ENCODE measurements at regions not wholly inside any gene's neighbourhood (a gene's known extent, or its start where the extent isn't known, plus 50 kb on each side); places are given as distances from the start of the nearest gene placed in this dataset.

DNA sequence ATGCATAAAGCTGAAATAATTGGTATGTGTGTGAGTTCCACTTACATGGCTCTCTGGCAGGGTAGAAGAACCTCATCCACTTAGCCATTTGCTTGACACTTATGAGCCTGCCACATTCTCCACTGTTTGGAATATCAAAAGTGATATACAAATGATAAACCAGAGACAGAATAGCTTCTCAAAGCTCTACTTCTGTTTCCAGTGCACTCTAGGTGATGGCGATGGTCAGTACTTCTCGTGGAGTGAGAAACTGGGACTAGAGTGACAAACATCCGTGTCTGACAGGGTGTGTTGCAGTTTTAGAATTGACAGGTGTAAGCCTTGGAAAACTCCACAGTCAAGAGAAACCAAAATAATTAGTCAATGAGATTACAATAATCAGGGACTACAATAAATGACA lies 935.8 kb upstream of the TYRP1 start:
- peaks cover 2% of the 10 kb centered on the region; the same call in 1 of the 2 replicates for H3K9me3 ChIP-seq (ENCODE audit: control insufficient read depth, insufficient read depth, low read length)
- no peak overlapping the region for H3K23ac ChIP-seq (ENCODE audit: low read depth, low read length)
- TF ChIP-seq NFE2L2 (IDR thresholded peaks at IDR 0.05; ENCODE audit: low read depth, low read length) (no peak), MAZ (IDR thresholded peaks at IDR 0.05; ENCODE audit: borderline replicate concordance, low read depth, low read length) (no peak), CHD1 (IDR thresholded peaks at IDR 0.05; ENCODE audit: low read depth, low read length) (no peak), BHLHE40 (IDR thresholded peaks at IDR 0.05; ENCODE audit: low read depth, low read length) (no peak), POLR2A (IDR thresholded peaks at IDR 0.05; ENCODE audit: low read depth, low read length) (no peak), MAFK (IDR thresholded peaks at IDR 0.05; ENCODE audit: low read depth, low read length) (no peak)
- TF ChIP-seq, protein P1, sequence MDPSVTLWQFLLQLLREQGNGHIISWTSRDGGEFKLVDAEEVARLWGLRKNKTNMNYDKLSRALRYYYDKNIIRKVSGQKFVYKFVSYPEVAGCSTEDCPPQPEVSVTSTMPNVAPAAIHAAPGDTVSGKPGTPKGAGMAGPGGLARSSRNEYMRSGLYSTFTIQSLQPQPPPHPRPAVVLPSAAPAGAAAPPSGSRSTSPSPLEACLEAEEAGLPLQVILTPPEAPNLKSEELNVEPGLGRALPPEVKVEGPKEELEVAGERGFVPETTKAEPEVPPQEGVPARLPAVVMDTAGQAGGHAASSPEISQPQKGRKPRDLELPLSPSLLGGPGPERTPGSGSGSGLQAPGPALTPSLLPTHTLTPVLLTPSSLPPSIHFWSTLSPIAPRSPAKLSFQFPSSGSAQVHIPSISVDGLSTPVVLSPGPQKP (IDR thresholded peaks at IDR 0.05; ENCODE audit: borderline replicate concordance, low read depth, low read length): no peak
- H3K9me1 ChIP-seq (ENCODE audit: insufficient read depth, low read length): no peaks in the 10 kb centered on the region
- no CpG with 5 or more reads among the region's 3 CpGs for WGBS, 2 experiments (ENCODE audit: extremely low coverage in 2 of 2, insufficient read length in 1 of 2)
- POLR2A ChIA-PET (ENCODE audit: unreplicated experiment): no interaction called here
- H3K56ac ChIP-seq (ENCODE audit: extremely low read depth, insufficient read depth, low read length): no peak overlapping the region
- in situ Hi-C loops (cut with MboI; ENCODE audit: low sequenced_read_pairs): no loop called here
- no peak overlapping the region for H2AFZ ChIP-seq (replicated peaks; ENCODE audit: low read length, poor library complexity)
- H2AK9ac ChIP-seq (replicated peaks; ENCODE audit: low read depth, low read length, poor library complexity): no peak overlapping the region
- H3K4me1 ChIP-seq (ENCODE audit: control insufficient read depth, insufficient read depth, low read length): no peaks in the 10 kb centered on the region
- no peak overlapping the region for H4K5ac ChIP-seq (ENCODE audit: low read depth, low read length)
- intact Hi-C loops (cut with micrococcal nuclease): no loop called here
- no TSS peak for BruUV-seq (replicated peaks)
- no peak overlapping the region for H4K91ac ChIP-seq (ENCODE audit: insufficient read depth, low read depth, low read length)
- H3K27me3 ChIP-seq (ENCODE audit: control insufficient read depth, insufficient read depth, low read length): no peaks in the 10 kb centered on the region
- no peak overlapping the region for H2BK120ac ChIP-seq (ENCODE audit: low read depth, low read length)
- H4K20me1 ChIP-seq (ENCODE audit: insufficient read depth, low read length): no peaks in the 10 kb centered on the region
- no peak overlapping the region for H2BK15ac ChIP-seq (ENCODE audit: low read depth, low read length)
- H3K4me3 ChIP-seq (ENCODE audit: insufficient read depth, low read depth, low read length): no peak overlapping the region
- ATAC-seq (ENCODE audit: low read depth): no peak
- H3K36me3 ChIP-seq (ENCODE audit: control insufficient read depth, insufficient read depth, low read length): no peaks in the 10 kb centered on the region
- no peak overlapping the region for H3K4ac ChIP-seq (ENCODE audit: low read depth, low read length)
- no peak overlapping the region for H3K4me2 ChIP-seq (ENCODE audit: low read depth, low read length)
- H3K9ac ChIP-seq (ENCODE audit: low read depth, low read length): no peak overlapping the region
- H3K79me1 ChIP-seq (ENCODE audit: low read depth in 1 of 2, low read length in 2 of 2): no peaks in the 10 kb centered on the region
- H4K8ac ChIP-seq (ENCODE audit: low read depth in 2 of 2, low read length in 2 of 2): no peak overlapping the region
- CTCF ChIA-PET: no interaction called here
- dilution Hi-C loops (cut with HindIII; ENCODE audit: low sequenced_read_pairs, unreplicated experiment): no loop called here
- H2BK20ac ChIP-seq (ENCODE audit: low read depth, low read length): no peak overlapping the region
- DNase-seq: no peak
- H3K14ac ChIP-seq (replicated peaks; ENCODE audit: low read depth, low read length): no peak overlapping the region
- no peak overlapping the region for H2AK5ac ChIP-seq (ENCODE audit: low read depth, low read length)
- no peak overlapping the region for H2BK5ac ChIP-seq (ENCODE audit: low read depth, low read length, poor library complexity, severe bottlenecking)
- H3K27ac ChIP-seq (ENCODE audit: insufficient read depth, low read length): no peak overlapping the region
- no peak overlapping the region for H3K18ac ChIP-seq (ENCODE audit: low read depth, low read length)

Data from IMR-90 (cell line).